Superior temporal gyrus (tissue), 1 donor: ENCODE measurements at regions not wholly inside any gene's neighbourhood (a gene's known extent, or its start where the extent isn't known, plus 50 kb on each side); places are given as distances from the start of the nearest gene placed in this dataset.

ENCODE experiments used
- DNase-seq: peaks from one replicate; pipeline ENCODE4 v3.0.0-alpha.2; 2016; ENCODE audit errors: extremely low spot score

DNA sequence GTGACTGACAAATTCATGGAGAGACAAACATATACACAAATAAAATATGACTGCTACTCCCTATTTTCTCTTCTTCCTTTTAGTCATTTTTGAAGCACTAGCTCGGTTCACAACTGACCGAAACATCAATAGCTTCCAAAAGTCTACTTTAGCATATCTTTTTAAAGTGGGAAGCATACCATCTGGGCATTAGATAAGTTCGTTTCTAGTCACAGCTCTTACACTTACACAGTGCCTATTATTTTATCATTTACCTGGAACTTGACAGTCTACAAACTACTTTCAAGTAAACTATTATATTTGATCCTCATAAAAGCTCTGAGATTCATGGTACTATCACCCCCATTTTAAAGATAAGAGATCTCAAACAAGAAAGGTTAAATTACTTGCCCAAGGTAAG, 458.5 kb downstream of the LMO7 start:
- no peak for DNase-seq

DNA sequence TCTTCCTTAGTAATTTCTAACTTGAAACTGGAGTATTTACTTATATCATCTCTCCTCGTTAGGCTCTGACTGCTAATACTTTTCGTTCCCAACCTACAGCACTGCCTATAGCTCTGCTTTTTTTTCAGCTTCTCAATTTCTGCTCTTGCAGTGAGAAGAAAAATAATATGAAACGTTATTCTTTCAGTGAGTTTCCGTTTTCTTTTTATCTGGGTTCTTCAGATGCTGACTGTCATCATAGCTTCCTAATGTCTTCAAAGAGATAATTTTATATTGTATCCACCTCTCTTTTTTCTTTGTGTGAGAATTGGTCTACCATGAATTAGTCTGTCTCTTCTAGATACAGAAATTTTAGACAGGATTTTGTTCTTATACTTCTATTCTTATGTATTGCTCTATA, 454.9 kb downstream of the LMO7 start:
- DNase-seq, result no peak

DNA sequence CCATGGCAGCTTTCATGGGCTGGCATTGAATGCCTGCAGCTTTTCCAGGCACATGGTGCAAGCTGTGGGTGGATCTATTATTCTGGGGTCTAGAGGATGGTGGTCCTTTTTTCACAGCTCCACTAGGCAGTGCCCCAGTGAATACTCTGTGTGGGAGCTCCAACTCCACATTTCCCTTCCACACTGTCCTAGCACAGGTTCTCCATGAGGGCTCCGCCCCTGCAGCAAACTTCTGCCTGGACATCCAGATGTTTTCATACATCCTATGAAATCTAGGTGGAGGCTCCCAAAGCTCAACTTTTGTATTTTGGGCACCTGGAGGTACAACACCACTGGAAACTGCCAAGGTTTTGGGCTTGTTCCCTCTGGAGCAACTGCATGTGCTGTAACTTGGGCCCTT, 450.6 kb downstream of the LMO7 start:
- DNase-seq, result no peak

DNA sequence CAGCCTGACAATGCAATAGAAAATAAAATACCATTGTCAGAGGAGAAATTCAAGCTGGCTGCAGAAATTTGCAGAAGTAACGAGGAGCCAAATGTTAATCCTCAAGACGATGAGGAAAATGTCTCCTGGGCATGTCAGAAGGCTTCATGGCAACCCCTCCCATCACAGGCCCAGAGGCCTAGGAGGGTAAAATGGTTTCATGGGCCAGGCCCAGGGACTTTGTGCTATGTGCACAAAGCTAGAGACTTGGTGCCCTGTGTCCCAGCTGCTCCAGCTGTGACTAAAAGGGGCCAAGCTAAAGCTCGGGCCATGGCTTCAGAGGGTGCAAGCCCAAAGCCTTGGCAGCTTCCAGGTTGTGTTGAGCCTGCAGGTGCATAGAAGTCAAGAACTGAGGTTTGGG, 431.7 kb downstream of the LMO7 start:
- no peak for DNase-seq

DNA sequence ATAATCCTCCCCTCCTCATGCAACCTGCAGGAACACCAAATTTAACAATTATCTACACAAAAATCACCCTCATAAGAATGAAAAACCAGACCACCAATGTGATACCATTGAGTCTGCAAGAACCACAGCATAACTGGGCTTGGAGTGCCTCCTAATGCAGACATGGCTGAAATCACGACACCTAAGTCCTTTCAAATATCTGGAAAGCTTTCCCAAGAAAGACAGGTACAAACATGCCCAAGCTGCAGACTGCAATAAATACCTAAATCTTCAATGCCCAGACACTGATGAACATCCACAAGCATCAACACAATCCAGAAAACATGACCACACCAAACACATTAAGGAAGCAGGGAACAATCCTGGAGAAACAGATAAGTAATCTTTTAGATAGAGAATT, 417.1 kb downstream of the LMO7 start:
- no peak for DNase-seq

DNA sequence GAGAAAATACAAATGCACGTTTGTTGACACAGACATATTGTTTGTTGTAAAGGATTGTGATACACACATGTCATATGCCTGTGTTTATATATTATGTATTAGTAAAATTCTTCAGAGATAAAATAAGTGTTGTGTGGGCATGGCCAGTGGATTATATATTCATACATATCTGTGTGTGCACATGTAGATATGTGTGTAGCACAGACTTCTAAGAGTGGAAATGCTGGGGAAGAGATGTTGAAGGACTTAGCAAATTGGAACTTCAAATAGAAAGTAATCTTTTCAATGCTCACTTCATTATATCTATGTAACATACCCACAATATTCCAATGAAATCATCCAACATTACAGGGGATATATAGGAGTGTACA, 413.2 kb downstream of the LMO7 start:
- DNase-seq, result no peak

DNA sequence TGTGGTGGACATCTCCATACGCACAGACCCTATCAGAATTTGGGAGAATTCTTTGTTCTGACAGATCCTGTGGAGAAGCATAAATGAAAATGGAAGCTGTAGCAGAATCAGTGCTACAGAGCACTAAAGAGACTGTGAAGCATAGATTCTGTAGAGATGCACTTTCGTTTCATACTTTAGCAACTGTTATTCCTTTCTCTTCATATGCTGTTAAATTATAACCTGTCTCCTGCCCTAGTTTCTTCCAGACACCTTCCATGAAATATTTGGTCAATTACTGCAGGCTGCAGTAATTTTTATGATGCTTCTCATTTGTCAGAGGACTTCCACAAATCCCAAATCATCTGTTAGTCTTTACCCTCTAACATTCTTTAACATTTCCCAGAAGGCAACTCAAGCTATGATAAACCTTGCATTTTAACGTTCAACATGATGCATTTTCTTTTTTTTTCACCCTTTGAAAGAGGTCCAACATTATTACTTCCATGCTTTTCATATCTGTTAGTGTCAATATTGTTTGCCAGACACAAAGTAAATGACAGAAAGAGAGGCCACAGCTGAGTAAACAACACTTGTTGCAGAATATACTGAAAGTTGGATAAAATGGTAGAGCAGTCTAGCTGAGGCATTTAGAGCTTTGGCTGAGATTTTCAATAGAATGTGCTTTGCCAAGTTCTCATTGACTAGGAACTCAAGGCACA, 412.7 kb downstream of the LMO7 start:
- DNase-seq, result peak; percentile 29

DNA sequence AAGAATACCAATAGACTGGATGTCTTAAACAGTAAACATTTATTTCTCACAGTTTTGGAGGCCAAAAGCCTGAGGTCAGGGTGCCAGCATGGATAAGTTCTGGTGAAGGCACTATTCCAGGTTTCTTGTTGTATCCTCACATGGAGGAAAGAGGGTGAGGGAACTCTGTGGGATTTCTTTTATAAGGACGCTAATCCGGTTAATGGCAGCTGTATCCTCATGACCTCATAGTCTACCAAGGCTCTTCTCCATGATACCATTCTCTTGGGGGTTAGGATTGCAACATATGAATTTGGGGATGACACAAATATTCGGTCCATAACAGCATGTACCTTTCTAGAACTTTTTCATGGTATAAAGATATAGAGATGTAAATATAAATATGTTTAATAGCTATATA, 412.0 kb downstream of the LMO7 start:
- DNase-seq, result no peak

DNA sequence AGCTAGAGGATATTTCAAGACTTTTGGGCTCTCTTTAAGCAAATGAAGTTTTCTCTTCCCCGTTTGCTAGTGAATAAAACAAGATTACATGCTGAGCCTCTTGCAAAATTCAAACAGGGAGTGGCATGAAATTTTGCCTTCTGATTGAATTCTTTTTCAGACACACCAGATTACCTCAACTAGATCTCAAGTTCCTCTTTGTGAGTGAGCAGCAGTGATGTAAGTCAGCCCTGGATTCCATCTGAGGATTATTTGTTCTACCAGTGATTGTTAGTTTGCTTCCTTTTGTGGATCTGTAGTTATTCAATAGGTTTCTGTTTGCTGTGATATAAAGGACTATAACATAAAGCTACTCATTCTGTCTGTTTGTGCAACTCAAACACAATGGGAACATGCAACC, 407.7 kb downstream of the LMO7 start:
- no peak for DNase-seq

DNA sequence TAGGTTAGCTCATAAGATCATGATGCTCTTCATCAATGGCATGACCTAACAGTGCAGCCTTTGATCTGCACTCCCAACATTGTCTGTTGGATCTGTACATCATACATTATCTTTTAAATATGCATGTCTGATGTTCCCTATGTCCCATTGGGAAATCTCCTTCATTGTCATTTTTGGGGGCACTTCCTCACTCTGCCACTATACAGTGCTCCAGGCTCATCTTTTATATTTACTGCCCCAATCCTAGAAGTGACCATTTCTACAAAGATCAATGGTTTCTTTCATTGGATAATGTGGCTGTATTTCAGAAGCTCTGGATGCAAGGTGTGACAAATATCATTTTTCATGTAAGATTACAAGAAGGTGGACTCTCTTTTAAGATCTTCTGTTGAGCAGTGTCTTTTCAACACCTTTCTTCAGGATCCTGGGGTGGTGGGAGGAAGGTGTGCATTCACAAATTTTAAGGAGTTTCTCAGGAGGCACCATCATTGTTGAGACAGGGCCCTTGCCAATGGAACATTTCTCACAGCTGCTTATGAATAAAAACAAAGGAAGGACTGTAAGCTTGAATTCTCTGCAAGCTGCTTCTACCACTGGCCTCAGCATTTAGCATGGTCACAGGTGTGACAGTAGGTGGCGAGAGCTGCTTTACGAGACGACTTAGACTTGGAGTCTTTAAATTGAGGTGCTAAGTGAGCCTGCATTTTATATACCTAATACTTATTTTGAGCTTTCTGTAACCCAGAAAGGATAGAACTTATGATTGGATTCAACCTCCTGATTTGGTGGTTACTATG, 403.0 kb downstream of the LMO7 start:
- no peak for DNase-seq

DNA sequence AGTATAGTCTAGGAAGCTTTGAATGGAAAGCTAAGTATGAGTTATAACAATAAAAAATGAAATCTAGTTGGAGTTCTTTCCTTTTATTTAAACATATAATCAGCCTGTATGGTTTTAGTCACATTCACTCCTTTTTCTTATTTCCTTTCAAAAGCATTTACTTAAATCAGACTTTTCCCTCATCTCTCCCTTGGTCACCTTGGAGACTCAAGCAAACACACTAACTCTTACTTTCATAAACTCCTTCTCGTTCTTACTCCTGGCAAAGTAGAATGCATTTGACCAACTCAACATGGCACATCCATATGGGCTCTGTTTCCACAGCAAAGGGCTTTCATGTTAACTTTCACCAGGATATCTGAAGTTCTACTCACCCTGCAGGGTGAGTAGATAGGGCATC, 400.0 kb downstream of the LMO7 start:
- no peak for DNase-seq

DNA sequence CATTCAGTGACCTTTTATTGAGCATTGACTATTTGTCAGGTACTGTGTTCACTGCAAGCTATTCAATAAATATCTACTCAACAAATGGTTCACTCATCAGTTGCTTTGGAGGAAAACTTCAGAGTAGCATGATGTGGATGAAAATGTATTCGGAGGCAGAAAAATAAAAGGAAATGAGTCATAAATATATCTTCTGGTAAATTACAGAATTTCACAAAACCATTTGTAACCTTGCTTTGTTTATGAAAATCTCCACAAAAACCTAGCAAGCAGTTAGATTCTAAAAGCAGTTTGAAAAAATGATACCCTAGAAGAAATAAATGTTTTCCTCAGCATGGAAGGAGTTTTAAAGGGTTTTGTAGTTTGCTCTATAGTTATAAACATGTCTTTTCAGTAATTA, 399.6 kb downstream of the LMO7 start:
- DNase-seq, result no peak

DNA sequence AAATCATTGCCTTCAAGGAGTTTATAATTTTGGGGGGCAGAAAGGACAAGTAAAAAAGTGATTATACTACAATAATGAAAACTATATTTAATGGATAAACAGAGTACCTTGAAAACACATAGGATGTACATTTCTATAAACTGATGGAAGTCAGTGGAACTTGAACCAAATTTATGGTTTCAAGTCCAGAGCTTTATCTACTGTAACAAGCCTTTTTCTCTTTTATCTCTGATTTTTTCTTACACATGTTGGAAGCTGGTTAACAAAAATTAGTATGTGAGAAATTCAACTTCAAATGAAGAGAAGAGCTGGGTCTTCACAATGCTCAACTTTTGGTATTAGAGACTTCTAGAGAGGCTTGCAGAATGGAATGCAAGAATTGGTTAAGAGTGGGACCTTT, 393.6 kb downstream of the LMO7 start:
- DNase-seq, result no peak

DNA sequence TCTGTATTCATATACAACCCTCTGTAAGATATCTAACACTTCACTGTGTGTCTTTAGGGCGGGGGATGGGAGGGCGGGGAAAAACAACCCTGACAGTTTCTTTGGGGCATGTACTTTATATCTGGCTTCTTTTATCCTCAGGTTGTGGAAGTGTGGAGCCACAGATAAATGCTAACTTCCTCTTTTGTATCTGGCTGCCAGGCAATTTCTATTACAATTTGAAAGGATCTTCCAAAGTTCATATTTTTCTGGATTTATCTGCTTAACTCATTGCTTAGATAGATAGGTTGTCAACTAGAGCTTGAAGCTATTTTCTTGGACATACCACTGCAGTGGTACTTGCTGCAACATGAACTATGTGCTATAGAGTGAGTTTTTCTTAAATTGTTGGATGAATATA, 393.0 kb downstream of the LMO7 start:
- DNase-seq, result no peak

DNA sequence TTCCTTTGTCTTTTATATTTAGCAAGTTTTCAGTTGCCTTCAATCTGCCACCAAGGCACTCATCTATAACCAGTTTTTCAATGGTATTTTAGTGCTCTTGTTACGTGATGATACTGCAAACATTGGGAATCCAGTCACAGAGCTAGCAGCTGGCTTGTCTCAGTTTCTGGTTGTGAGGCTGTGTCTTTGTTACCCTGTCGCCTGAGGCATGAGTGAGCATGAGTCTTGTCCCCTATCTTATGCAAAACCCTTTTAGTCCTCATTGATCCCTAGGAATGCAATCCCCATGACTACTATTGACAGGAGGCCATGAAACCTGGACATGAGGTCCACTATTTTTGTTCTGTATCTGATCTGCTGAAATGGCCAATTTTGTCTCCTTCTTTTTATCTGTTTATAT, 391.0 kb downstream of the LMO7 start:
- DNase-seq, result no peak

DNA sequence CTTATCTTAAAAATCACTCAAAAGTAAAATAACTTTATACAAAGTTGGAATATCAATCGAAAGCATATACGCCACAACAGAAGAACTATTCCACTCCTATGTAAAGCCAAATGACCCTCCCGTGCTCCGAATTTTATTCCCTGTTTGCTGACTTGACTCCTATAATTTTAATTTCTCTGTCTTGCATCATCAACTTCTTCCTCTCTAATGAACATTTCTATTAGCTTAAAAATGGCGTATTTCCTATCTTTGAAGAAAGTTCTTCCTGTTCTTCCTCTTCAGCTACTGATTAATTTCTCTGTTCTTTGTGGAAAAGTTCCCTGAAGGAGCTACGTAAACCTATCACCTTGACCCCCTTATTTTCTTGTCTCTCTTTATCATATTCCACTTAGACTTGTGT, 389.3 kb downstream of the LMO7 start:
- no peak for DNase-seq

DNA sequence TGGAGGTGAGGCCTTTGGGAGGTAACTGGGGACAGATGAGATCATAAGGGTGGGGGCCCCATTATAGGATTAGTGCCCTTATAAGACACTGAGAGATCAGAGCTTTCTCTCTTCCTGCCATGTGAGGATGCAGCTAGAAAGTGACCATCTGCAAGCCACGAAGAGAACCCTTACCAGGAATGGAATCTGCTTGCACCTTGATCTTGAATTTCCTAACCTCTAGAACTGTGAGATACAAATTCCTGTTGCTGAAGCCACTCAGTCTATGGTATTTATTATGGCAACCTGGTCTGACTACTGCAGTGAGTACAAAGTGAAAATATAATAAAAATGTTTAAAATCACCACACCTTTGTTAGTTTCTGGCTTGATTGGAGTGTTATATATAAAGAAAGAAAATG, 388.0 kb downstream of the LMO7 start:
- DNase-seq, result no peak

DNA sequence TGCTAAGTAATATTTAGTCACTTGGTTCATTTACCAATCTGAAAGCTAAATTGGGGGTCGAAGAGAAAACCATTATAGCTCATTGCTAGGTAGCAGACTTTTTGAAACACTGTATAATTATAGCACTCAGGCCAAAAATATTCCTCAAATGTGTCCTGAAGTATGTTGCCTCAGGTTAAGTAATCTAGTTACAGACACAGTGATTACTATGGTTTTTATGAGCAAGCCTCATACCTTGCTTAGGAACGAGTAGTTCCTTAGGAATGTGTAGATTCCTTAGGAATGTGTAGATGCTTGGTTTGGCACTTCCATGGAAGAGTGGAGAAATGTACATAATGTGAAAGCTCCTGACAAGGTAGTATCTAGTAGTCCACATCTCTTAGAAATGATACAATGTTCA, 387.5 kb downstream of the LMO7 start:
- DNase-seq, result no peak

DNA sequence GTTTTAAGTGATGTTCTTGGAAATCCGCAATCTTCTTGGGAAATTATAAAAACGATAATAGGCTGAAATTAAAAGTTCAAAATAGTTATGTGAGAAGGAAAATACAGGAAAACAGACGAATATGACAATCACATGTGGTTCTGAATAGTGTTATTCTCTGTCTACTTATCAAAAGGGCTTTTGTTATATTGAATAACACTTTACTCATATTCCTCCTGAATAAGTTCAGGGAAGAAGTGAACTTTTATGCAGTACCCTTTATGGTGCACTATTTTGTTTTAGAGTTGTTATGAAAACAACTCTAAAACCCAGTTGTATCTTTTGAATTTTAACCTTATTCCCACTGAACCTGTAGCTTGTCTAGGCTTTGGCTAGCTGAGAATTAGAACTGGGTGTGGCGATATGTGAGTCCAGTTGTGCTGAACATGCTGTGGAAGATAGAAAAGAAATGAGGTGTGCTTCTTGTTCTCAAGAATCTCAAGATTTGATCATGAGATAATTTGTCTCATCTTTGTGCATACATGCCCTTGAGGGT, 384.4 kb downstream of the LMO7 start:
- peak; percentile 74 for DNase-seq

DNA sequence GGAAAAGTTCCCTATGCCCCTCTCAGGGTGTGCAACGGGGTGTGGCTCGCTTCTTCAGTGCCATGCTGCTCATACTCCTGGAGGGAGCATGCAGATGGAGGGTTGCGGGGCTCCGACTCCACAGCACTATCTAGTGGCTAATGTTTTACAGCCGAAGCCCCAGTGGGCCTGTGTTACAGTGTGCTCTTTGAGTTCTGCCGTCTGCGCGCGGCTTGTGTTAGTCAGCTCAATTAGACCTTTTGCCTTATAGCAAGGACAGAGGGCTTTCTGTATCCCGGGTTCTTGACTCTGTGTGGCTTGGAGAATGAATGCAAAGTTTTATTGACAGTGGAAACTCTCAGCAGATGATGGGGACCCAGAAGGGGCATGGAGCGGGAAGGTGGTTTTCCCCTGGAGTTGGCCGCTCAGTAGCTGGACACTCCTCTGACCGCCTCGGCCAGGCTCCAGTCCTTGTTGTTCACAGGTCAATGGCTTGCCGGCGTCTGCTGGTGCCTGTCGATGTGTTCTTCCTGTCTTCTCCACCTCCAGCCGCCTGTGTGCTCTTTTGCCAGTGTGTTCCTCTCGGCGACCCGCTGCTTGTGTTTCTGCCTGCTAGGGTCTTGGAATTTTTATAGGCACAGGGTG, 383.4 kb downstream of the LMO7 start:
- DNase-seq, result peak; percentile 87

DNA sequence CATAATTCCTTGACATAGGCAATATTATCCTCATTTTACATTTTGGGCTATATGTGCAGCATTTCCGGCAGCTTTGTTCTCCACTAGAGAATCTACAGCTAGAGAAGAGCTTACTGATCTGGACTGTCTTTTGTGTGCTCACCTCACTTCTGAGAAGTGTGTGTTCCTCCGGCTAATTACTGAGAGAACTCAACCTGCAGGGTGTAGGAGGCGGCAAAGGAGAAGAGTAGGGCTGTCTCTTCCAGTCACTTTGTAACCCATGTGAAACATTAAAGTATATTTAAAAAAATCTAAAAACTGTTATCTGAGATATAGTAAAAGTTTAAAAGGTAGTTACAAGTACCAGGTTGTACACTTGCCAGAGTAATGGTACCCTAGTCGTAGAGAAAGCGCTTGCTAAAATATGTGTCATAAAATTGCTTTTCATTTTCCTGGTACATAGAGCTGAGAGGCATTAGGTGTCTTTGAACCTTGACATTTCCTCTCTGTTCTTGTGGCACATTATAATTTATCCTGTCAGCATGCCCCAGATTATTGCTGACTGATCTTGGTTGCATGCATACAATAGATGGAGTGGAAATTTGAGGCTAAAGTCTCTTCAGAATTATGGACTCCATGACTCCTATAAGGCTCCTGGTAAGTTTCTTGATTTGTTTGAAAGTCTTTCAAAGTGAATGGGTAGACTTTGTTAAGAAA, 381.9 kb downstream of the LMO7 start:
- no peak for DNase-seq

DNA sequence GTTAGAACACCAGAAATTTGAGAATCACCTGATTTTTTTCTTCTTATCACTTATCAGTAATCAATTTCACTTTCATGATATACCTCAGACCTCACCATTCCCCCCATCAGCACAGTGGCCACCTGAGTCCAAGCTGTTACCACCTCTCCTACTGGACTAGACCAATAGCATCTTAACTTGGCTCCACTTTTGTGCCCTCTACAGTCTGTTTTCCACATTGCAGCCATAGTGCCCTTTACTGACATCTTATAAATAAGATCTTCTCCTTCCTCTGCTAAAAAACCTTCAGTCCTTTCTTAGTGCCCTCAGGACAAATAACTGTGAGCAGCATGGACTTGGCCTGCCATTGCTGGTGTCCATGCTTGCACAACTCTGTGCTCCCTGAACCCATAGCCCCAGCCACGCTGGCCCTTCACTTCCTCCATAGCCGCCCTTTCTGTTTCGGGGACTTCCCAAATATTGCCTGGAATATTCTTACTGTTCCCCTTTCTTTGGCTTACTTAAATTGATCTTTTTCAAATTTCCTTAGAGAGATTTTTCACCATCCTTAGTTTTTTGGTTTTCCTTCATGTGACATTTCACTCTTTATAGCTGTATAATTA, 380.8 kb downstream of the LMO7 start:
- peak; percentile 31 for DNase-seq
